ENCODE measurements at regions not wholly inside any gene's neighbourhood (a gene's known extent, or its start where the extent isn't known, plus 50 kb on each side); places are given as distances from the start of the nearest gene placed in this dataset.

GRCh38 chr15:58369261-58369701, 62.5 kb upstream of the LIPC start:
- Histone ChIP-seq H3K4me1 (peaks cover 20% of the 10 kb centered on the region; the same call in 1 of the 3 replicates), H3K4me2 (no peak overlapping the region), H3K9me3 (no peaks in the 10 kb centered on the region), H3K4me3 (no peak overlapping the region), H3K27ac (peak overlapping the region in 1 of 2 experiments; percentile 29; a peak in 1 of 6 replicates)
- ATAC-seq: peak in 1 of 2 experiments; percentile 19; a peak in 1 of 6 replicates
- CTCF ChIA-PET: interaction anchor here (0.9 to 1.9 kb wide), 4 partner anchors 10 to 402 kb away, joined by 3 to 6 read pairs (median 3); partner anchors contain the start of gene MINDY2
- no peak for DNase-seq (ENCODE audit: low read depth in 1 of 2, low spot score in 1 of 2)
- POLR2A ChIA-PET: no interaction called here
- WGBS (ENCODE audit: missing lambda C conversion rate): 72% methylated on average over 5 of the region's 5 CpGs
- FAIRE-seq: no peak
- no peak for TF ChIP-seq ZNF302 (CRISPR knock-in tag; IDR thresholded peaks at IDR 0.05)

DNA sequence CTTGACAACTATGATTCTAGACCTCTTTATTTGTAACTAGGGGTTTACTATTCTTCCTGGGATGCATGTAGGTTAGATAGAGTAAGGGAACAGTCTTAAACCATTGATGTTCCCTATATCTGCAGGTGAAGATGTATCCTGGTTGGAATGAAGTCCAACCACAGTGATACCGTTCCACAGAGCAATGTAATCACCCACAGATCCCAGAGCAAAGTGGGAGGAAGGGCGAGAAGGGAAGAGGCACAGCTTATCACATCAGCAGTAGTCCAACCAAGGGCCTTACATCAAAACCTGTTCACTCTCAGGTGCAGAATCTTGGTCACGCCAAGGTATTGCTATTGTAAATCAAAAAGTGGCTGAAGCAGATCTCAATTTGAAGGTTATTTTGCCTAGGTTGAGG, 61.8 kb upstream of the LIPC start:
- Histone ChIP-seq H3K9me3 (no peaks in the 10 kb centered on the region), H3K4me3 (no peak overlapping the region), H3K27ac (no peak overlapping the region; a peak in 1 of 6 replicates), H3K4me2 (no peak overlapping the region), H3K4me1 (peaks cover 22% of the 10 kb centered on the region; the same call in 1 of the 3 replicates)
- CTCF ChIA-PET: interaction anchor here (1.5 to 1.9 kb wide), 3 partner anchors 9 to 14 kb away, joined by 3 to 6 read pairs (median 4); no protein-coding TSS in a partner anchor
- ATAC-seq (peak in 1 of 2 experiments; percentile 34; a peak in 1 of 6 replicates), DNase-seq (ENCODE audit: low read depth in 1 of 2, low spot score in 1 of 2) (no peak), FAIRE-seq (no peak)
- no peak for TF ChIP-seq ZSCAN20 (CRISPR knock-in tag; IDR thresholded peaks at IDR 0.05)
- no peak for TF ChIP-seq NPAS2 (CRISPR knock-in tag; IDR thresholded peaks at IDR 0.05; ENCODE audit: borderline replicate concordance)
- TF ChIP-seq CEBPB (IDR thresholded peaks at IDR 0.05): no peak
- no peak for TF ChIP-seq REST (IDR thresholded peaks at IDR 0.05)
- no peak for TF ChIP-seq RFX5 (IDR thresholded peaks at IDR 0.05)
- TF ChIP-seq RCOR1 (IDR thresholded peaks at IDR 0.05; ENCODE audit: low read depth, low read length): no peak
- TF ChIP-seq HDAC2 (IDR thresholded peaks at IDR 0.05): no peak
- no peak for TF ChIP-seq NR3C1 (IDR thresholded peaks at IDR 0.05)
- TF ChIP-seq JUNB (IDR thresholded peaks at IDR 0.05): no peak
- no peak for TF ChIP-seq HES2 (IDR thresholded peaks at IDR 0.05)
- TF ChIP-seq PHF8 (IDR thresholded peaks at IDR 0.05; ENCODE audit: borderline replicate concordance, low read depth): no peak
- WGBS (ENCODE audit: missing lambda C conversion rate): 63% methylated on average over 3 of the region's 3 CpGs
- POLR2A ChIA-PET: no interaction called here

DNA sequence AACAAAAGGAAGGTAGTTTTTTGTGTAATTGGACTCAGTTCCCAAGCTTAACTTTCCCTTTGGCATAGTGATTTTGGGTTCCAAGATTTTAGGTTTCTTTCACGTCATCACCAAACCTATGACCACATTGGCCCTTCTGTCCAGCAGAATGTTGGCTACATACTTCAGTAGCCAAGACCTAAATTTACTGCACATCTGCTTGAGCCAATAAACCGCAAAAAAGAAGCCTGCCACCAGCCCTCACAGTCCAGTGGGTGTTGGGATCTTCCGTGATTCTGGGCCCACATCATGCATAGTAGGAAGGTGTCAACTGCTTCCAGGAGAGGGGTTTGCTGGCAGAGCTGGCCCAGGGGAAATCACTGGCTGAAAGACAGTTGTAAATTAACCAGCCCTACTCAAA, 57.6 kb upstream of the LIPC start:
- ATAC-seq (no peak; a peak in 1 of 6 replicates), DNase-seq (ENCODE audit: low read depth in 1 of 2, low spot score in 1 of 2) (no peak)
- POLR2A ChIA-PET: interaction anchor here (1.2 kb wide), 1 partner anchor 15 kb away, joined by 4 read pairs; no protein-coding TSS in a partner anchor

More for the DNA sequence above, 57.6 kb upstream of the LIPC start:
- Histone ChIP-seq H3K4me3 (no peak overlapping the region), H3K4me1 (peaks cover 31% of the 10 kb centered on the region), H3K4me2 (no peak overlapping the region), H3K27ac (peak overlapping the region in 1 of 2 experiments; percentile 15; a peak in 1 of 6 replicates), H3K9me3 (0 out of 3 replicates have a peak, but pooled peaks cover 3% of the 10 kb centered on the region)
- 83% methylated on average over 3 of the region's 3 CpGs for WGBS (ENCODE audit: missing lambda C conversion rate)
- CTCF ChIA-PET: interaction anchor here (0.9 to 1.4 kb wide), 2 partner anchors 8 to 15 kb away, joined by 3 to 5 read pairs; no protein-coding TSS in a partner anchor
- no peak for FAIRE-seq
- TF ChIP-seq REST (IDR thresholded peaks at IDR 0.05) (no peak), ZNF302 (CRISPR knock-in tag; IDR thresholded peaks at IDR 0.05) (no peak), SREBF2 (IDR thresholded peaks at IDR 0.05) (no peak), RAD21 (conservative IDR thresholded peaks at IDR 0.05 in 1 of 2, IDR thresholded peaks at IDR 0.05 in 1 of 2) (no peak), EHF (CRISPR knock-in tag; IDR thresholded peaks at IDR 0.05) (no peak), EHMT2 (IDR thresholded peaks at IDR 0.05; ENCODE audit: low read depth) (no peak), FOSB (CRISPR knock-in tag; IDR thresholded peaks at IDR 0.05) (no peak)
- TF ChIP-seq, protein P1, sequence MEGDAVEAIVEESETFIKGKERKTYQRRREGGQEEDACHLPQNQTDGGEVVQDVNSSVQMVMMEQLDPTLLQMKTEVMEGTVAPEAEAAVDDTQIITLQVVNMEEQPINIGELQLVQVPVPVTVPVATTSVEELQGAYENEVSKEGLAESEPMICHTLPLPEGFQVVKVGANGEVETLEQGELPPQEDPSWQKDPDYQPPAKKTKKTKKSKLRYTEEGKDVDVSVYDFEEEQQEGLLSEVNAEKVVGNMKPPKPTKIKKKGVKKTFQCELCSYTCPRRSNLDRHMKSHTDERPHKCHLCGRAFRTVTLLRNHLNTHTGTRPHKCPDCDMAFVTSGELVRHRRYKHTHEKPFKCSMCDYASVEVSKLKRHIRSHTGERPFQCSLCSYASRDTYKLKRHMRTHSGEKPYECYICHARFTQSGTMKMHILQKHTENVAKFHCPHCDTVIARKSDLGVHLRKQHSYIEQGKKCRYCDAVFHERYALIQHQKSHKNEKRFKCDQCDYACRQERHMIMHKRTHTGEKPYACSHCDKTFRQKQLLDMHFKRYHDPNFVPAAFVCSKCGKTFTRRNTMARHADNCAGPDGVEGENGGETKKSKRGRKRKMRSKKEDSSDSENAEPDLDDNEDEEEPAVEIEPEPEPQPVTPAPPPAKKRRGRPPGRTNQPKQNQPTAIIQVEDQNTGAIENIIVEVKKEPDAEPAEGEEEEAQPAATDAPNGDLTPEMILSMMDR (IDR thresholded peaks at IDR 0.05): no peak
